ENCODE measurements at regions not wholly inside any gene's neighbourhood (a gene's known extent, or its start where the extent isn't known, plus 50 kb on each side); places are given as distances from the start of the nearest gene placed in this dataset.

GRCh38 chr9:117775591-117775990, 71.4 kb downstream of the TLR4 start:
- no peak for TF ChIP-seq CTCF (optimal IDR thresholded peaks at IDR 0.05 in 1 of 3, IDR thresholded peaks at IDR 0.05 in 1 of 3, conservative IDR thresholded peaks at IDR 0.05 in 1 of 3; ENCODE audit: extremely low read depth in 1 of 3, insufficient read depth in 2 of 3, low read length in 3 of 3)
- no peak for TF ChIP-seq EZH2 (IDR thresholded peaks at IDR 0.05; ENCODE audit: low read length)
- no peaks in the 10 kb centered on the region for H3K4me1 ChIP-seq (ENCODE audit: control insufficient read depth, extremely low read depth, insufficient read depth, low read length)
- dilution Hi-C loops (cut with MboI; ENCODE audit: extremely low pct_ligation_motif_present, low sequenced_read_pairs), result no loop called here
- H3K4me2 ChIP-seq (ENCODE audit: control insufficient read depth, extremely low read depth, insufficient read depth, low read depth, low read length), result no peak overlapping the region
- H3K9ac ChIP-seq (ENCODE audit: control insufficient read depth, extremely low read depth, insufficient read depth, low read length), result no peak overlapping the region
- FAIRE-seq (no peak), DNase-seq (ENCODE audit: low read depth, low spot score) (no peak)
- H3K9me3 ChIP-seq (ENCODE audit: control insufficient read depth, low read depth, low read length), result no peaks in the 10 kb centered on the region
- H4K20me1 ChIP-seq (ENCODE audit: control insufficient read depth, extremely low read depth, insufficient read depth, low read length), result no peaks in the 10 kb centered on the region
- no peaks in the 10 kb centered on the region for H3K36me3 ChIP-seq (ENCODE audit: control insufficient read depth in 2 of 2, extremely low read depth in 1 of 2, insufficient read depth in 2 of 2, low read length in 2 of 2)
- no peak overlapping the region for H2AFZ ChIP-seq (ENCODE audit: control insufficient read depth, low read length)
- H3K9me1 ChIP-seq (ENCODE audit: control insufficient read depth, extremely low read depth, insufficient read depth, low read length), result no peaks in the 10 kb centered on the region
- no peaks in the 10 kb centered on the region for H3K27me3 ChIP-seq (ENCODE audit: control insufficient read depth, extremely low read depth, insufficient read depth, low read length)
- no peak overlapping the region for H3K27ac ChIP-seq (ENCODE audit: control insufficient read depth, insufficient read depth, low read length)
- H3K4me3 ChIP-seq (ENCODE audit: control insufficient read depth in 2 of 3, extremely low read depth in 1 of 3, insufficient read depth in 2 of 3, low read depth in 1 of 3, low read length in 3 of 3), result no peak overlapping the region
- H3K79me2 ChIP-seq (ENCODE audit: control insufficient read depth, insufficient read depth, low read length), result no peaks in the 10 kb centered on the region

- Histone ChIP-seq H4K20me1 (ENCODE audit: control insufficient read depth, extremely low read depth, insufficient read depth, low read length) (no peaks in the 10 kb centered on the region), H3K36me3 (ENCODE audit: control insufficient read depth in 2 of 2, extremely low read depth in 1 of 2, insufficient read depth in 2 of 2, low read length in 2 of 2) (no peaks in the 10 kb centered on the region), H3K79me2 (ENCODE audit: control insufficient read depth, insufficient read depth, low read length) (no peaks in the 10 kb centered on the region), H3K9me1 (ENCODE audit: control insufficient read depth, extremely low read depth, insufficient read depth, low read length) (no peaks in the 10 kb centered on the region), H3K27ac (ENCODE audit: control insufficient read depth, insufficient read depth, low read length) (no peak overlapping the region), H3K4me2 (ENCODE audit: control insufficient read depth, extremely low read depth, insufficient read depth, low read depth, low read length) (no peak overlapping the region), H3K27me3 (ENCODE audit: control insufficient read depth, extremely low read depth, insufficient read depth, low read length) (no peaks in the 10 kb centered on the region), H2AFZ (ENCODE audit: control insufficient read depth, low read length) (no peak overlapping the region), H3K4me3 (ENCODE audit: control insufficient read depth in 2 of 3, extremely low read depth in 1 of 3, insufficient read depth in 2 of 3, low read depth in 1 of 3, low read length in 3 of 3) (no peak overlapping the region), H3K9ac (ENCODE audit: control insufficient read depth, extremely low read depth, insufficient read depth, low read length) (no peak overlapping the region), H3K9me3 (ENCODE audit: control insufficient read depth, low read depth, low read length) (no peaks in the 10 kb centered on the region), H3K4me1 (ENCODE audit: control insufficient read depth, extremely low read depth, insufficient read depth, low read length) (no peaks in the 10 kb centered on the region)
- TF ChIP-seq CTCF (optimal IDR thresholded peaks at IDR 0.05 in 1 of 3, IDR thresholded peaks at IDR 0.05 in 1 of 3, conservative IDR thresholded peaks at IDR 0.05 in 1 of 3; ENCODE audit: extremely low read depth in 1 of 3, insufficient read depth in 2 of 3, low read length in 3 of 3), result no peak
- FAIRE-seq (no peak), DNase-seq (ENCODE audit: low read depth, low spot score) (no peak)
- dilution Hi-C loops (cut with MboI; ENCODE audit: extremely low pct_ligation_motif_present, low sequenced_read_pairs), result no loop called here
Measured at GRCh38 chr9:117777823-117778222, 73.6 kb downstream of the TLR4 start.
